ENCODE measurements at regions not wholly inside any gene's neighbourhood (a gene's known extent, or its start where the extent isn't known, plus 50 kb on each side); places are given as distances from the start of the nearest gene placed in this dataset.

DNA sequence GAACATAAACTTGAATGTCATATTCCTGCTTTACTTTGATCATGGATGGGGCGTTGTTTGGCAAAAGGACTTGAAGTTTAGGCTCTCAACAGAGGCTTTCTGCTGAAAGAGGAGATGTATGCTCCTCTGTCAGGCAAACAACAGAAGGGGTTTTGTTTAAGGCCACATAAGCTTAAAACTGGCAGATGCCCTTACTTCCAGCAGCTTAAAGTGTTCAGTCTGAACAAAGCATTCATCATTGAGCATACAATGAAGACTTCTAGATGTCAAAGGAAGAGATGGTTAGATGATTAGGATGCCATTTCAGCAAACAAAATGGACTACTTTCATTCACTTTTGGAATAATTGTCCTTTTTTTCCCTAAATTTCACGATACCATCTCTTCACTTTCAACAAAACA lies 484.5 kb downstream of the SLITRK6 start:
- Histone ChIP-seq H3K36me3 (no peaks in the 10 kb centered on the region), H3K9ac (no peak overlapping the region), H3K9me3 (replicated peaks in 1 of 11) (no peaks in the 10 kb centered on the region), H3K4me1 (no peaks in the 10 kb centered on the region), H3K27me3 (no peaks in the 10 kb centered on the region), H3K27ac (no peak overlapping the region), H3K4me3 (no peak overlapping the region), H4K20me1 (no peaks in the 10 kb centered on the region), H3K4me2 (no peak overlapping the region)
- no peak for TF ChIP-seq Cebpa-rat (IDR thresholded peaks at IDR 0.05)

DNA sequence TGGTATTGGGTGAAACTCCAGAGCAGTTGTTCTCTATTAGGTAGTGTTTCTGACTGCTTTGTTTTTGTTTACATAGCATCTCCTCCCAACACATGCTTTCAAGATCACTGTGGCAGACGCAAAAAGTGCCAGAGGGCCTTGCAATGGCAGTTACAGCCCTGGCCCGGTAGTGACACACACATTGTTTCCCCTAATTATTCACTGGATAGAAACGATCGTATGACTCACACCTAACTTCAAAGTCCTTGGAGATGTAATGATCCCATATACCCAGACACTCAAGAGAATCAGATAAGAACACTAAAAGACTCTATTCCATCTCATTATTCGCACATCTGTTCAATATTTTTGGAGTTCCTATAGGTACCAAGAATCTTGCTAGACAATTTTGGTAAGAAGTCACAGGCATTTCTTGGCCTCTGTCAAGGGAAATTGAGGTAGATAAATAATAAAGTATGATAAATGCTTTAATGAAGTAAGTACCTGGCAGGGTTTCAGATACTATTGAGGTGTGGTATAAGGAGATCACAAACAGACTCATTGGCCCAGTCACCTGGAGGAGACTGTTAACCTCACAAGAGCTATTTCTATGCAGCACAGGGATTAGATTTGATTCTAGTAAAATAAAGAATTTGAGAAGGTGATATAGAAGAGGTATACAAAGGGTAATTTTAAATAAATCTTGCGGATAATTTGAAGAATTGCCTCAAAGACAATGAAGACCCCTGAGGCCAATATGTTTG lies 485.3 kb downstream of the SLITRK6 start:
- no peak overlapping the region for H3K9ac ChIP-seq
- H4K20me1 ChIP-seq: no peaks in the 10 kb centered on the region
- H3K27me3 ChIP-seq: no peaks in the 10 kb centered on the region
- no peaks in the 10 kb centered on the region for H3K36me3 ChIP-seq
- H3K4me2 ChIP-seq: no peak overlapping the region
- no peak overlapping the region for H3K4me3 ChIP-seq
- no peaks in the 10 kb centered on the region for H3K4me1 ChIP-seq
- peaks cover 0 to 5% (median 0%) of the 10 kb centered on the region in 11 experiments; a peak in 1 of 22 replicates for H3K9me3 ChIP-seq (replicated peaks in 1 of 11)
- H3K27ac ChIP-seq: no peak overlapping the region
- TF ChIP-seq Cebpa-rat (IDR thresholded peaks at IDR 0.05): no peak

DNA sequence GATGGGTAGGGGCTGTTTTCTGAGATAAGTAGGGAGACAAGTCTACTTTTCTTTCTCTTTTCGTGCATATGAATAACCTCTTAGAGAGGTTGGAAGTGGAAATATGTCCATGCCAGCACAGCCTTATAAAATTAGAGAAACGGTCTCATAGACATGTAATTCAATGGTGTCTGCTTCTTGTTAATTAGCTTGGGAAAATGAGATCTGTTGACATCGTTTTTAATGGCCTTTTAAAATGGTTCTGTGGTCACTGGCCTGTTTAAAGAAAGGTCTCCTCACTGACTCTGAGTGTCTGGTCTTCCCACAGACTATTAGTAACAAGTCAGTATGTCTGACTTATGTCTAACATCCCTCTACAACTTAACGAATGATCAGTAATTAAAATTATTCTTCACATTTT lies 487.1 kb downstream of the SLITRK6 start:
- Histone ChIP-seq H4K20me1 (no peaks in the 10 kb centered on the region), H3K27me3 (no peaks in the 10 kb centered on the region), H3K4me3 (no peak overlapping the region), H3K4me1 (no peaks in the 10 kb centered on the region), H3K27ac (no peak overlapping the region), H3K4me2 (no peak overlapping the region), H3K9ac (no peak overlapping the region), H3K36me3 (no peaks in the 10 kb centered on the region), H3K9me3 (replicated peaks in 1 of 11) (peaks cover 0 to 5% (median 0%) of the 10 kb centered on the region in 11 experiments; a peak in 1 of 22 replicates)
- TF ChIP-seq Cebpa-rat (IDR thresholded peaks at IDR 0.05): no peak

DNA sequence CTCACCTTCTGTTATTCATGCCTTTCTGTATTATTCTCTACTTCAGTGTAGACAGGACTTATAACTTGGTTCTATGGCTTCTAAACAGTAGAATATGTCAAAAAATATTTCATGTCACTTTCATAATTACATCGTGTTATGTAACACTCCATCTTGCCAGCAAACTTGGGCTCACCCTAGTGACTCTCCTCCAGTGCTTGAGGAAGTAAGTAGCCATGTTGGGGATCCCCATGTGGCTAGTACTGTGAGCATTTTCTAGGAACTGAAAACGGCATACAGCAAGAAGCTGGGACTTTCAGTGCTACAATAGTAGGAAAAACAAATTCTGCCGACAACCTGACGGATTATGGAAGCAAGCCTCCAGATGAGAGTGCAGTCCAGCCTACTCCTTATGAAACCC lies 495.6 kb downstream of the SLITRK6 start:
- H3K27ac ChIP-seq: no peak overlapping the region
- no peaks in the 10 kb centered on the region for H3K36me3 ChIP-seq
- H3K9ac ChIP-seq: no peak overlapping the region
- H3K27me3 ChIP-seq: no peaks in the 10 kb centered on the region
- no peak overlapping the region for H3K4me2 ChIP-seq
- H3K9me3 ChIP-seq (replicated peaks in 1 of 11): no peaks in the 10 kb centered on the region
- no peak overlapping the region for H3K4me3 ChIP-seq
- no peak for TF ChIP-seq Cebpa-rat (IDR thresholded peaks at IDR 0.05)
- no peaks in the 10 kb centered on the region for H4K20me1 ChIP-seq
- no peaks in the 10 kb centered on the region for H3K4me1 ChIP-seq

DNA sequence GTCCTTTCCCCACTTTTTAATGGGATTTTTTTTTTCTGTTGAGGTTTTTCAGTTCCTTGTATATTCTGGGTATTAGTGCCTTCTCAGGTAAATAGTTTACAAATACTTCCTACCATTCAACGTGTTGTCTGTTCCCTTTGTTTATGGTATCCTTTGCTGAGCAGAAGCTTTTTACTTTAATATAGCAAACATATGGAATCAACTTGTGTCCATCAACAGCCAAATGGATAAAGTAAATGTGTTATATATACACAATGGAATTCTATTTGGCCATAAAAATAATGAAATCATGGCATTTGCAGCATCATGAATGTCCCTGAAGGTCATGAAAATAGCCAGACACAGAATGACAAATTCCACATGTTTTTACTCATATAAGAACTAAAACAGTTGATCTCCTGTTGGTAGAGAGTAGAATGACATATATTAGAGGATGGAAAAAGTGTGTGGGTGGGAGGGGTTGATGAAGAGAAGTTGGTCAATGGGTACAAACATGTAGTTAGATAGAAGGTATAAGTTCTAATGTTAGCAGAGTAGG lies 500.8 kb downstream of the SLITRK6 start:
- Histone ChIP-seq H3K9ac (no peak overlapping the region), H3K36me3 (no peaks in the 10 kb centered on the region), H3K27ac (no peak overlapping the region), H3K9me3 (replicated peaks in 1 of 11) (no peaks in the 10 kb centered on the region), H3K4me1 (no peaks in the 10 kb centered on the region), H4K20me1 (no peaks in the 10 kb centered on the region), H3K4me3 (no peak overlapping the region), H3K27me3 (no peaks in the 10 kb centered on the region), H3K4me2 (no peak overlapping the region)
- TF ChIP-seq Cebpa-rat (IDR thresholded peaks at IDR 0.05): no peak

DNA sequence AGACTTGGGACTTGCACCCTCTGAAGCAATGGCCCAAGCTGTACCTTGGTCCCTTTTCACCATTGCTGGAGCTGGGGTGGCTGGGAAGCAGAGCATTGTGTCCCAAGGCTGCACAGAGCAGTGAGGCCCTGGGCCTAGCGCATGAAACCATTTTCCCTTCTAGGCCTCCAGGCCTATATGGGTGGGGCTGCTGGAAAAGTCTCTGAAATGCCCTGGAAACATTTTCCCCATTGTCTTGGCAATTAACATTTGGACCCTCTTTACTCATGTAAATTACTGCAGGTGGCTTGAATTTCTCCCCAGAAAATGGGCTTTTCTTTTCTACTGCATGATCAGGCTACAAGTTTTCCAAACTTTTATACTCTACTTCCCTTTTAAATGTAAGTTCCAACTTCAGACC lies 510.5 kb downstream of the SLITRK6 start:
- no peak for TF ChIP-seq Cebpa-rat (IDR thresholded peaks at IDR 0.05)
- H3K4me1 ChIP-seq: no peaks in the 10 kb centered on the region
- no peak overlapping the region for H3K4me2 ChIP-seq
- peaks cover 0 to 10% (median 6%) of the 10 kb centered on the region in 11 experiments; a peak in 4 of 22 replicates for H3K9me3 ChIP-seq (replicated peaks in 1 of 11)
- H3K4me3 ChIP-seq: no peak overlapping the region
- no peaks in the 10 kb centered on the region for H4K20me1 ChIP-seq
- H3K36me3 ChIP-seq: no peaks in the 10 kb centered on the region
- no peak overlapping the region for H3K27ac ChIP-seq
- no peak overlapping the region for H3K9ac ChIP-seq
- no peaks in the 10 kb centered on the region for H3K27me3 ChIP-seq

DNA sequence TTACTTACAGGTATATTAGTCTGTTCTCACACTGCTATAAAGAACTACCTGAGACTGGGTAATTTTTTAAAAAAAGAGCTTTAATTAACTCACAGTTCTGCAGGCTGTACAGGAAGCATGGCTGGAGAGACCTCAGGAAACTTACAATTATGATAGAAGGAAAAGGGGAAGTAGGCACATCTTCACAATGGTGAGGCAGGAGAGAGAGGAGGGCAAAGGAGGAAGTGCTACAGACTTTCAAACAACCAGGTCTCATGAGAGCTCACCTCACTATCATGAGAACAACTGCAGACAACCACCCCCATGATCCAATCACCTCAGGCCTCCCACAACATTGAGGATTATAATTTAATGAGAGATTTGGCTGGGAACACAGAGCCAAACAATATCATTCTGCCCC lies 511.7 kb downstream of the SLITRK6 start:
- H3K9me3 ChIP-seq (replicated peaks in 1 of 11): peaks cover 0 to 10% (median 6%) of the 10 kb centered on the region in 11 experiments; a peak in 4 of 22 replicates
- no peaks in the 10 kb centered on the region for H3K36me3 ChIP-seq
- no peak for TF ChIP-seq Cebpa-rat (IDR thresholded peaks at IDR 0.05)
- no peak overlapping the region for H3K27ac ChIP-seq
- H3K4me3 ChIP-seq: no peak overlapping the region
- H3K9ac ChIP-seq: no peak overlapping the region
- H3K4me2 ChIP-seq: no peak overlapping the region
- H4K20me1 ChIP-seq: no peaks in the 10 kb centered on the region
- no peaks in the 10 kb centered on the region for H3K4me1 ChIP-seq
- no peaks in the 10 kb centered on the region for H3K27me3 ChIP-seq

DNA sequence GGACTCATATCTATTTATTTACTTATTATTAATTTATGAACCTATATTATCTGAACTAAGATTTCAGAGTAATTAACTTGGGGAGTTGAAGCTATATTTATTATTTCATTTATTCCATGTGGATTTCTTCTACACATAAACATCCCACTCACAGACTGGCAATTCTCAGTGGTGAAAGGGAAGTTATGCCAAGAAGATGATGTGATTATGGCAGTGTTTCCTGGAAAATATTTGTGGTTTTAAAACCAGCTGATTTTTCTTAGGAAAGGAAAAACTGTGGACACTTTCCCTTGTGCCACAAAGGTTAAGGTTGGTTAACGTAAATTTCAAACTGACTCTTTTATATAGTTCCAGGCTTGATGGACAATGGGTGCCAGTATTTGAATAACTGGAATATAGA lies 513.1 kb downstream of the SLITRK6 start:
- Histone ChIP-seq H3K9me3 (replicated peaks in 1 of 11) (peaks cover 0 to 10% (median 6%) of the 10 kb centered on the region in 11 experiments; a peak in 4 of 22 replicates), H3K9ac (no peak overlapping the region), H3K4me2 (no peak overlapping the region), H3K36me3 (no peaks in the 10 kb centered on the region), H3K27ac (no peak overlapping the region), H3K4me3 (no peak overlapping the region), H3K4me1 (no peaks in the 10 kb centered on the region), H4K20me1 (no peaks in the 10 kb centered on the region), H3K27me3 (no peaks in the 10 kb centered on the region)
- TF ChIP-seq Cebpa-rat (IDR thresholded peaks at IDR 0.05): no peak

DNA sequence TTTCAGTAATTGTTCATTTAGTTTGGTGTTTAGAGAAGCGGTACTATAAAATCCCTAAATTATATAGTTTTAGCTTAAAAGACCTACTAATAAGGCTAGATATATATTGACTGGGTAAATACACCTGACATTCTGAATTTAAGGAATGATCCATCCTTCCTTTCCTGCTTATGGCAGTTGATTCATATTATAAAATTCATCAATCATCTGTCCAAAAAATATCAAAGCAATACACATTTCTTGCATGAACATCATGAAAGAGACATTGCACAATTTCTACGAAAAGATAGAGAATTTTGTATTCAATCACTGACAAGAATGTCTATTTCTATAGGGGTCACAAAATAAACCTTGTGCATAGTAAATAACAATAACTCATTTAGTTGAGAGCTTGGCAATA lies 514.9 kb downstream of the SLITRK6 start:
- no peak overlapping the region for H3K4me2 ChIP-seq

DNA sequence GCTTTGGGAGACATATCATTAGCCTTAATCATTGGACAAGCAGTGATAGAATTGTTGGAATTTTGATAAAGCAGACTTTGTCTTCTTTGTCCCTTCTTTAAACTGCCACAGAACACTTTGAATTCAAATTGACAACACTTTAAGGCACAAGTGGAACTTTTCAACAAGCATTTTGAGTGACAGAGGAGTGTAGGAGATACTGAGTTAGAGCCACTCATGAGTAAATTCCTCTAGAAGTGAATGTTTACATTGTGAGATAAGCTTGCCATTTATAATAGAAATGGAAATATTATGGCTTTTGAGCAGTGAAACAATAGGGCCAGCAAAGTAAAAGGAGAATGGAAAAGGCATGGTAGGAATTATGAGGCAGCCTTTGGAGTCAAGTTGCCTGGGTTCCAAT lies 515.8 kb downstream of the SLITRK6 start:
- Histone ChIP-seq H3K9me3 (replicated peaks in 1 of 11) (peaks cover 0 to 6% (median 3%) of the 10 kb centered on the region in 11 experiments; a peak in 4 of 22 replicates), H3K4me1 (no peaks in the 10 kb centered on the region), H3K27ac (no peak overlapping the region), H3K9ac (no peak overlapping the region), H3K4me2 (no peak overlapping the region), H3K4me3 (no peak overlapping the region), H4K20me1 (no peaks in the 10 kb centered on the region), H3K36me3 (no peaks in the 10 kb centered on the region), H3K27me3 (no peaks in the 10 kb centered on the region)
- no peak for TF ChIP-seq Cebpa-rat (IDR thresholded peaks at IDR 0.05)

More for the DNA sequence above, 514.9 kb downstream of the SLITRK6 start:
- no peak overlapping the region for H3K9ac ChIP-seq
- H3K27me3 ChIP-seq: no peaks in the 10 kb centered on the region
- H3K27ac ChIP-seq: no peak overlapping the region
- no peaks in the 10 kb centered on the region for H4K20me1 ChIP-seq
- H3K4me3 ChIP-seq: no peak overlapping the region
- no peak for TF ChIP-seq Cebpa-rat (IDR thresholded peaks at IDR 0.05)
- H3K4me1 ChIP-seq: no peaks in the 10 kb centered on the region
- H3K36me3 ChIP-seq: no peaks in the 10 kb centered on the region
- peaks cover 0 to 10% (median 6%) of the 10 kb centered on the region in 11 experiments; a peak in 4 of 22 replicates for H3K9me3 ChIP-seq (replicated peaks in 1 of 11)

Measured in BLaER1 treated with 17β-estradiol and CSF1 and Interleukin-3, amounts not matched to agents 10 nM and 100 nM (cell line).